ENCODE measurements at regions not wholly inside any gene's neighbourhood (a gene's known extent, or its start where the extent isn't known, plus 50 kb on each side); places are given as distances from the start of the nearest gene placed in this dataset.

DNA sequence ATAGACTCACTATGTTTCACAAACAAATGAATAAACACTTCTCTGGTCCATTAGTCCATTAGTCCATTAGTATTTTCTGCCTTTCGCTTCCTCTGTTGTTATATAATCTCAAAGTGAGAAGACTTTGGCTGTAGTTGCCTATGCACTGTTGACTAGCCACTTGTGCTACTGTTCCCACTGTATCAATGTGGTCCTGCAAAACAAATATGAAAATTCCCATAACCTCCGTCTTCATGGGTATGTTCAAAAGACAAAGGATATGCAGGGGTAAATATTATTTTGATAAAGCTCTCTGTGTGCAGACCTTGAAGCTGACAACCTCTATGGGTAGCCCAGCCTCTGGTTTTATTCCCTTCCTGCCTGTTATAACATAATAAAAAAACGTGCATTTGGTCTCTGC, 77.8 kb downstream of the DIO2 start:
- CTCF ChIA-PET = no interaction called here
- FAIRE-seq = no peak
- Histone ChIP-seq H3K4me1 (no peaks in the 10 kb centered on the region), H3K4me2 (no peak overlapping the region), H3K27ac (no peak overlapping the region), H3K4me3 (no peak overlapping the region), H3K9me3 (peaks cover 13% of the 10 kb centered on the region; the same call in 2 of the 3 replicates)
- TF ChIP-seq MYC (IDR thresholded peaks at IDR 0.05; ENCODE audit: borderline replicate concordance, low read length) = no peak
- TF ChIP-seq EHF (CRISPR knock-in tag; IDR thresholded peaks at IDR 0.05) = no peak
- no peak for TF ChIP-seq CHD4 (IDR thresholded peaks at IDR 0.05; ENCODE audit: borderline replicate concordance)
- TF ChIP-seq, protein P1, sequence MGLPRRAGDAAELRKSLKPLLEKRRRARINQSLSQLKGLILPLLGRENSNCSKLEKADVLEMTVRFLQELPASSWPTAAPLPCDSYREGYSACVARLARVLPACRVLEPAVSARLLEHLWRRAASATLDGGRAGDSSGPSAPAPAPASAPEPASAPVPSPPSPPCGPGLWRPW (IDR thresholded peaks at IDR 0.05) = no peak
- no peak for TF ChIP-seq FOSL2 (IDR thresholded peaks at IDR 0.05)
- no peak for TF ChIP-seq FOSL2 (CRISPR knock-in tag; IDR thresholded peaks at IDR 0.05)
- TF ChIP-seq, protein P2, sequence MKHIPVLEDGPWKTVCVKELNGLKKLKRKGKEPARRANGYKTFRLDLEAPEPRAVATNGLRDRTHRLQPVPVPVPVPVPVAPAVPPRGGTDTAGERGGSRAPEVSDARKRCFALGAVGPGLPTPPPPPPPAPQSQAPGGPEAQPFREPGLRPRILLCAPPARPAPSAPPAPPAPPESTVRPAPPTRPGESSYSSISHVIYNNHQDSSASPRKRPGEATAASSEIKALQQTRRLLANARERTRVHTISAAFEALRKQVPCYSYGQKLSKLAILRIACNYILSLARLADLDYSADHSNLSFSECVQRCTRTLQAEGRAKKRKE (CRISPR knock-in tag; IDR thresholded peaks at IDR 0.05; ENCODE audit: low read depth) = no peak
- no peak for TF ChIP-seq HDAC2 (IDR thresholded peaks at IDR 0.05)
- no peak for TF ChIP-seq TP53 (CRISPR knock-in tag; IDR thresholded peaks at IDR 0.05)
- TF ChIP-seq KDM1A (IDR thresholded peaks at IDR 0.05; ENCODE audit: low read depth) = no peak
- no peak for TF ChIP-seq RNF2 (IDR thresholded peaks at IDR 0.05; ENCODE audit: borderline replicate concordance, low read depth)
- no peak for TF ChIP-seq ZC3H11A (IDR thresholded peaks at IDR 0.05)
- TF ChIP-seq HEYL (CRISPR knock-in tag; IDR thresholded peaks at IDR 0.05) = no peak
- TF ChIP-seq FOXS1 (CRISPR knock-in tag; IDR thresholded peaks at IDR 0.05) = no peak
- TF ChIP-seq SREBF2 (IDR thresholded peaks at IDR 0.05) = no peak
- TF ChIP-seq HOXB5 (CRISPR knock-in tag; IDR thresholded peaks at IDR 0.05) = no peak
- TF ChIP-seq EHMT2 (IDR thresholded peaks at IDR 0.05; ENCODE audit: low read depth) = no peak
- POLR2A ChIA-PET = no interaction called here
- DNase-seq (ENCODE audit: low read depth in 1 of 2, low spot score in 1 of 2) = no peak
- WGBS (ENCODE audit: missing lambda C conversion rate) = 11% methylated on average over 3 of the region's 3 CpGs
- ATAC-seq = no peak

DNA sequence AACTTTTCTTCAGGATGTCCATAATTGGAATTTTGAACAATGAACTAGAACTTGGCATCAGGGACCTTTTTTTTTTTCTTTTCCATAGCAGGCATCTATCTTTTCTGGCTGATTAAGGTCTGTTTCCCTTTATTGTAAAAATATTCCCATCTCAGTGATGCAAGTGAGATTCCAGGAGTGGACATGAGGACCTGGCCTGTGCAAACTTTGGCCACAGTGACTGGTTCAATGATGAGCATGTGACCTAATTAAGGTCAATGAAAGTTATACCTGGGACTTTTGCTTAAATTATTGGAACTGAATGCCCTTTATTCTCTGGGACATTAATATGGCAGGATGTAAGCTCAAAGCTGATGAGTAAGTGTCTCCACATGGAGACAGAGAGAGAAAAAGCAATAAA, 83.8 kb downstream of the DIO2 start:
- no peak overlapping the region for H3K4me2 ChIP-seq
- H3K27ac ChIP-seq = no peak overlapping the region
- ATAC-seq = no peak
- H3K9me3 ChIP-seq = peaks cover 7% of the 10 kb centered on the region; the same call in 2 of the 3 replicates
- ChIA-PET CTCF (no interaction called here), POLR2A (no interaction called here)
- no peak for TF ChIP-seq KDM5A (IDR thresholded peaks at IDR 0.05)
- TF ChIP-seq JUN (IDR thresholded peaks at IDR 0.05) = no peak
- TF ChIP-seq POLR2AphosphoS2 (conservative IDR thresholded peaks at IDR 0.05; ENCODE audit: low read length) = no peak
- no peak for TF ChIP-seq BHLHE40 (IDR thresholded peaks at IDR 0.05; ENCODE audit: low read depth, low read length)
- no peak for TF ChIP-seq RAD21 (conservative IDR thresholded peaks at IDR 0.05 in 1 of 2, IDR thresholded peaks at IDR 0.05 in 1 of 2)
- no peak for TF ChIP-seq TFCP2L1 (CRISPR knock-in tag; IDR thresholded peaks at IDR 0.05)
- TF ChIP-seq RFX5 (IDR thresholded peaks at IDR 0.05) = no peak
- no peak for TF ChIP-seq HEYL (CRISPR knock-in tag; IDR thresholded peaks at IDR 0.05)
- TF ChIP-seq RARB (CRISPR knock-in tag; IDR thresholded peaks at IDR 0.05) = no peak
- TF ChIP-seq, protein P3, sequence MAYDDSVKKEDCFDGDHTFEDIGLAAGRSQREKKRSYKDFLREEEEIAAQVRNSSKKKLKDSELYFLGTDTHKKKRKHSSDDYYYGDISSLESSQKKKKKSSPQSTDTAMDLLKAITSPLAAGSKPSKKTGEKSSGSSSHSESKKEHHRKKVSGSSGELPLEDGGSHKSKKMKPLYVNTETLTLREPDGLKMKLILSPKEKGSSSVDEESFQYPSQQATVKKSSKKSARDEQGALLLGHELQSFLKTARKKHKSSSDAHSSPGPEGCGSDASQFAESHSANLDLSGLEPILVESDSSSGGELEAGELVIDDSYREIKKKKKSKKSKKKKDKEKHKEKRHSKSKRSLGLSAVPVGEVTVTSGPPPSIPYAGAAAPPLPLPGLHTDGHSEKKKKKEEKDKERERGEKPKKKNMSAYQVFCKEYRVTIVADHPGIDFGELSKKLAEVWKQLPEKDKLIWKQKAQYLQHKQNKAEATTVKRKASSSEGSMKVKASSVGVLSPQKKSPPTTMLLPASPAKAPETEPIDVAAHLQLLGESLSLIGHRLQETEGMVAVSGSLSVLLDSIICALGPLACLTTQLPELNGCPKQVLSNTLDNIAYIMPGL (CRISPR knock-in tag; IDR thresholded peaks at IDR 0.05; ENCODE audit: borderline replicate concordance) = no peak
- TF ChIP-seq, protein P4, sequence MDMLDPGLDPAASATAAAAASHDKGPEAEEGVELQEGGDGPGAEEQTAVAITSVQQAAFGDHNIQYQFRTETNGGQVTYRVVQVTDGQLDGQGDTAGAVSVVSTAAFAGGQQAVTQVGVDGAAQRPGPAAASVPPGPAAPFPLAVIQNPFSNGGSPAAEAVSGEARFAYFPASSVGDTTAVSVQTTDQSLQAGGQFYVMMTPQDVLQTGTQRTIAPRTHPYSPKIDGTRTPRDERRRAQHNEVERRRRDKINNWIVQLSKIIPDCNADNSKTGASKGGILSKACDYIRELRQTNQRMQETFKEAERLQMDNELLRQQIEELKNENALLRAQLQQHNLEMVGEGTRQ (IDR thresholded peaks at IDR 0.05) = no peak
- no peak for TF ChIP-seq CBX2 (IDR thresholded peaks at IDR 0.05; ENCODE audit: borderline replicate concordance, low read depth)
- TF ChIP-seq, protein P5, sequence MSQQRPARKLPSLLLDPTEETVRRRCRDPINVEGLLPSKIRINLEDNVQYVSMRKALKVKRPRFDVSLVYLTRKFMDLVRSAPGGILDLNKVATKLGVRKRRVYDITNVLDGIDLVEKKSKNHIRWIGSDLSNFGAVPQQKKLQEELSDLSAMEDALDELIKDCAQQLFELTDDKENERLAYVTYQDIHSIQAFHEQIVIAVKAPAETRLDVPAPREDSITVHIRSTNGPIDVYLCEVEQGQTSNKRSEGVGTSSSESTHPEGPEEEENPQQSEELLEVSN (IDR thresholded peaks at IDR 0.05; ENCODE audit: borderline replicate concordance, low read depth) = no peak
- TF ChIP-seq, protein P6, sequence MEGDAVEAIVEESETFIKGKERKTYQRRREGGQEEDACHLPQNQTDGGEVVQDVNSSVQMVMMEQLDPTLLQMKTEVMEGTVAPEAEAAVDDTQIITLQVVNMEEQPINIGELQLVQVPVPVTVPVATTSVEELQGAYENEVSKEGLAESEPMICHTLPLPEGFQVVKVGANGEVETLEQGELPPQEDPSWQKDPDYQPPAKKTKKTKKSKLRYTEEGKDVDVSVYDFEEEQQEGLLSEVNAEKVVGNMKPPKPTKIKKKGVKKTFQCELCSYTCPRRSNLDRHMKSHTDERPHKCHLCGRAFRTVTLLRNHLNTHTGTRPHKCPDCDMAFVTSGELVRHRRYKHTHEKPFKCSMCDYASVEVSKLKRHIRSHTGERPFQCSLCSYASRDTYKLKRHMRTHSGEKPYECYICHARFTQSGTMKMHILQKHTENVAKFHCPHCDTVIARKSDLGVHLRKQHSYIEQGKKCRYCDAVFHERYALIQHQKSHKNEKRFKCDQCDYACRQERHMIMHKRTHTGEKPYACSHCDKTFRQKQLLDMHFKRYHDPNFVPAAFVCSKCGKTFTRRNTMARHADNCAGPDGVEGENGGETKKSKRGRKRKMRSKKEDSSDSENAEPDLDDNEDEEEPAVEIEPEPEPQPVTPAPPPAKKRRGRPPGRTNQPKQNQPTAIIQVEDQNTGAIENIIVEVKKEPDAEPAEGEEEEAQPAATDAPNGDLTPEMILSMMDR (IDR thresholded peaks at IDR 0.05) = no peak
- TF ChIP-seq, protein P7, sequence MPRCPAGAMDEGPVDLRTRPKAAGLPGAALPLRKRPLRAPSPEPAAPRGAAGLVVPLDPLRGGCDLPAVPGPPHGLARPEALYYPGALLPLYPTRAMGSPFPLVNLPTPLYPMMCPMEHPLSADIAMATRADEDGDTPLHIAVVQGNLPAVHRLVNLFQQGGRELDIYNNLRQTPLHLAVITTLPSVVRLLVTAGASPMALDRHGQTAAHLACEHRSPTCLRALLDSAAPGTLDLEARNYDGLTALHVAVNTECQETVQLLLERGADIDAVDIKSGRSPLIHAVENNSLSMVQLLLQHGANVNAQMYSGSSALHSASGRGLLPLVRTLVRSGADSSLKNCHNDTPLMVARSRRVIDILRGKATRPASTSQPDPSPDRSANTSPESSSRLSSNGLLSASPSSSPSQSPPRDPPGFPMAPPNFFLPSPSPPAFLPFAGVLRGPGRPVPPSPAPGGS (IDR thresholded peaks at IDR 0.05) = no peak
- no peaks in the 10 kb centered on the region for H3K4me1 ChIP-seq
- H3K4me3 ChIP-seq = no peak overlapping the region
- DNase-seq (ENCODE audit: low read depth in 1 of 2, low spot score in 1 of 2) = no peak
- FAIRE-seq = no peak

Measured in A549 (cell line).